ENCODE measurements at regions not wholly inside any gene's neighbourhood (a gene's known extent, or its start where the extent isn't known, plus 50 kb on each side); places are given as distances from the start of the nearest gene placed in this dataset.

DNA sequence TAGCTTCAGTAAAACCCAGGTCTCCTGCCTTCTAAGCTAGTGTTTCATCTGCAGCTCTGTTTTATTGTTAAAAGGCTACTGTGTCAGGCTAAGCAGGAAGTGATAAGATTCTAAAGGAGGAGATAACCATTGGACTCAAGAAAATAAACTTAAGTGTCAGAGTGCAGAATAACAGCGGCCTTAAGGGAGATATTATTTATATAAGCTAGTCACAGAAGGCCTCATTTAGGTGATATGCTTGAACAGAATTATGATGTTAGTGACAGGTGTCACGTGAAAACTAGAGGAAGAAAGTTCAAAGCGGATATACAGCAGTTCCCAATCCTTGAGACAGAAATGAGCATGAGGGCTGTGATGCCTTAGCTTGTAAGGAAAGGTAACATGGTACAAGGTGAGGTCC lies 373.4 kb downstream of the FOXG1 start:
- DNase-seq: no peak

DNA sequence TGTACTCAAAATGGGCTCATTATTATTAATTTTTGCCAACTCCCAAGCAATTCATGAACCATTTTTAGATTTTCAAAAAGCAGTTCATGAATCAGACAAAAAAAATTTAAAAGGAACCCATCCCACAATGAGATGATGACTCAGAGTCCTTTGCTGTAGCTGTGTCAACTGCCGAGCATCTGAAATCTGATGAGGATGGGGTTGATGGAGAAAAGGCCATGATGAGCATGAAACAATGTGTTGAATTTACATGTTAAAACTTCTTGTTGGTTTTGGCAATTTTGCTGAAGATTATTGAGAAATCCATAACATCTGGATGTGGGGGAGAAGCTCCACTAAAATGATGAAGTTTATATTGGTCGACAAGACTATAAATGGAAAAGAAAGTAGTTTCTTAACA lies 378.0 kb downstream of the FOXG1 start:
- no peak for DNase-seq

DNA sequence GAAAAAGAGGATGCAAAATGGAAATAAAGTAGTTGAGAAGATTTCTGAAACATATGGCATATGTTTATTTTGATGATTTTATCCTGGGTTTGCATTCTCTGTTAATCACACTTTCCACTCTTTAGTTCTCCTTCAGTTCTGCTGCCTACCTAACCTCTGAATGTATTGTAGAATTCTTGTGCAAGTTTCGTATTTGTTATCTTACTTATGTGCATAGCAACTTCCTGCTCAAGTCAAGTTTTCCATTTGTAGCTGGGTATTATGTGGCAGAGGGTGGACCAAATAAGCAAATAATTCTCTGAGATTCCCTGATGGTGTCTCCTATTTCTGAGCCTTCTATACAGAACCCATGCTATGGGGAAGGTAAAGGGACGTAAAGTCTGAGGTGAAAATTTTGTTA lies 381.6 kb downstream of the FOXG1 start:
- no peak for DNase-seq

DNA sequence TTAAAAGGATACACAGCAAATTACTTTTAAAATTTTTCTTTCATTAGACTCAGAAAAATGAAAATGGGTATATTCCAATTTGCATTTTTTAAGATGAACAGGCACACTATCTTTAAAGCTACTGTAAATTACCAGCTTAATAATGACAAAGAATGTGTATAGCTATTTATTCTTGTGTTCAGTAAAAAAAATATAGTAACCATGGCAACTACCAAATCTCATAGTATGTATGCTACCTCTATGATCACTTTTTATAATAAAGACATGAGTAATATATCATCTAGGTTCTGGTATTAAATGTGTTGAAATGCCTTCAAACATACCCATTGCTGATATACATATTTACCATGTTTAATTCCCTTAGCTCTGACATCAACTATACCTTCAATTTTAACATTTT lies 383.2 kb downstream of the FOXG1 start:
- no peak for DNase-seq

DNA sequence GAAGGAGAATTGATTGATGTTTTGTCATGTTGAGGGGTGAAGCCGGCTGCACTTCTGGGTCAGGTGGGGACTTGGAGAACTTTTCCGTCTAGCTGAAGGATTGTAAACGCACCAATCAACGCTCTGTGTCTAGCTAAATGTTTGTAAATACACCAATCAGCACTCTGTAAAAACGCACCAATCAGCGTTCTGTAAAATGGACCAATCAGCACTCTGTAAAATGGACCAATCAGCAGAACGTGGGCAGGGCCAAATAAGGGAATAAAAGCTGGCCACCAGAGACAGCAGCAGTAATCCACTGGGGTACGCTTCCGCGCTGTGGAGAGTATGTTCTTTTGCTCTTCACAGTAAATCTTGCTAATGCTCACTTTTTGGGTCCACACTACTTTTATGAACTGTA lies 384.1 kb downstream of the FOXG1 start:
- DNase-seq: no peak

DNA sequence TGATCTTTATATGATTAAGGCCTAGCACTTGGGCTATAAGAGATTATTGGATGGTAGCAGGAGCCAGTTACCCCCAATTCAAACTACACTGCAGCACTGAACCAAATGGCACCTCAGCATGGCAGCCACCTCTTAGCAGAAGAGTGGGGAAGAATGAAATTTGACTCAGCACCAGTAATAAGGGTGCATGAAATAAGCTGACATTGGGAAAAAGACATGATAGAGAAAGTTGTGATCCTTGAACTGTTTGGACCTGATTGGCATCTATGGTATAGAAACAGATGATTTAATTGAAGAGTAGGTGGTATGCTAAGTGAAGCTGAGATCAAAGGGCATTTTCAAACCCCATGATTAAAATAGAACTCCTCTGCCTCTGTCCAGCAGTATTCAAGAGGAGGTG lies 389.5 kb downstream of the FOXG1 start:
- DNase-seq: no peak

DNA sequence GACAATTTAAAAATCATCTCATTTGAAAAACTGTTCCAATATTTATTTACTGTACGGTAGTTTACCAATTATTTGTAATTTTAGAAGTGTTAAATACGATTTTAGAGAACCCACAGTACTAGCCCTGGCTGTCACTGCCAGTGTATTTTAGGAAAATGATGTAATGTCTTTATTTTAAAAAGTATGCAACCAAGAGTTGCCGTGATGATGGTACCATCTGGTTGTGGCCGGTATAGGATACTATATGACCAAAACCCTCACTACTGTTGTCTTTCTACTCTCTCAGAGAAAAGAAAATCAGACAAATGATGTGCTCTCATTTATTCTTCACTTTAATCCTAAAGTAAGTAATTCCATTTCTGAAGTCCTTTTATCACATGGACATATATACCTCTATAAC lies 395.0 kb downstream of the FOXG1 start:
- no peak for DNase-seq

DNA sequence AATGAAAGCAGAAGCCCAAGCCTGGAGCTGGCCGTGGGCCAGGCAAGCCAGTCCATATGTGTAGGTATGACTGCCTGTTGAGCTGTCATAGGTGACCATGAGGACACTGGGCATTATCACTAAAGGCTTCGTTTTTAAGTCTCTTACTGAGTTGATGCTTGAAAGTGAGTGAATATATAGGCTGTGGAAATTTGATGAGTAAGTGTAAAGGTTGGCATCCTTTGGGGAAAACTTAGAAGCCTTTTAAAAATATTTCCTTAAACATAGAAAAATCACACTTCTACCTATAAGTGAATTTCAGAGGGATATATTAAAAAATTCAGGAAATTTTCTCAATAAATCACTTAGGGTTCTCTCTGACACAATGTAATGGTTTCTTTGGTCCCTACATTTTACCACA lies 396.5 kb downstream of the FOXG1 start:
- no peak for DNase-seq

DNA sequence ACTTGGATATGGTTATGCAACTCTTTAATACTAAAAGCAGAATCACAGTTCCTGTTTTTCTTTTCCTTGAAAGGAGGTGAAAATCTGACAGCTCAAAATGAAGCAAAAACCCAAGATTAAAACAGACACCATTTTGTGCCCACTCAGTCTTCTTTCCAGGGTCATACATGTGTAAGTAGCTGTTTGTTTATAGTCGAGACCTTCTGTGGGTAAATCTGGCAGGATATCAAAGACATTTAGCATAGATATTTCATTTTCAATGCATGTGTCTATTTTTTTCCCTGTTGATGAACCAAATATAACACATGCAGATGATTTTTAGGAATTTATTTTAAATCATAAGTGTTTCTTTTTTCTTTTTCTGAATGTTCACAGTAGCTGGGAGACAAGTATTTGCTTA lies 398.8 kb downstream of the FOXG1 start:
- no peak for DNase-seq

DNA sequence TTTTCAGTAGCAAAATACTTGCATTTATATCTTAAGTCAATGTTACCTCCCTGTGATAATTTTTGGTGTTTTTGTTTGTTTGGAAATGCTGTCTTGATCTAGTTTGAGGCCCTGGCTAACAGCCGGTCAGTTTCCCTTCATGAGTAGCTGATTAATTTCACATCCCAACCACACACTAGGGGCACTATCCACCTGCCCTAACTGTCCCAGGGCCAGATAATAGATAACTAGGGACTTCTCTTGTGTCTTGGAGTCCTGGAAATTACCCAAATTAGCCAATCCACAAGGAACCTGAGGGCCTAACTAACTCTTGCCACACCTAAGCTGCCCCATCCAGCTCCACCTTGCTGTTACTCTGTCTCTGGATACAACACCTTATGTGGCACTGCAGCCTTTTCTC lies 399.9 kb downstream of the FOXG1 start:
- DNase-seq: no peak

DNA sequence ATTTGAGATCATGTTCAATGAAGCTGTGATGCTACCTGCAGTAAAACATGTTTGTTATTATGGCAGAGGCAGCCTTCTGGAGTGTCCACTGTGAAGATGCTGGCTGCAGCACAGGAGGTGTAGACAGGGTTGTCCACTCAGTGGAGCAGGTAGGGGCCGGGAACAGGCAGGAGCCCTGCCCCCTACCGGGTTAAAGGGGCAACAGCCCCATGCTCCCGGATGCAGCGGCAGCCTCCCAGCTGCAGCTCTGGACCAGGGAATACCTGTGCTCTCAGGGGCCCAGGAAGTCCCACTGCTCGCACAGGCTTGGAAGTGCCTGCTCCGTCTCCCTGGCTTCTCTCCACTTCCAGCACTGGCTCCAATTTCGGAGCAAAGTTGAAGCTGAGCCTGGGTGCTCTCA lies 401.6 kb downstream of the FOXG1 start:
- no peak for DNase-seq

DNA sequence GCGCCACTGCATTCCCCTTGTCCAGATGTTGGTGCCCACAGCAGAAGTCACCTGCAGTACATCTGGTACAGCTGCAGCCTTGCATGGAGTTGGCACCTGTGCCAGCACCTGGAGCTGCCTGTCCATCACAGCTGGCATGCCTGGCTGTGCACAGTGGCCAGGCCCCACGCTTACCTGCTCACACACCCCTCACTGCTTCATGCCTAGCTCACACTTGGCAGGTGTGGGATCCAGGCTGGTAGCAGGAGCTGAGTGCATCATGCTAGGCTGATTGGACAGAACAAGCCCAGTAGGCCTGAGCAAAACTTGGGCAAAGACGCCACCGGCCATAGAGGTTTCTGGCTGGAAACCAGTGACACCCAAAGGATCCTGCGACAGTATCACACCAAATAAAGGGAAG lies 402.8 kb downstream of the FOXG1 start:
- no peak for DNase-seq

DNA sequence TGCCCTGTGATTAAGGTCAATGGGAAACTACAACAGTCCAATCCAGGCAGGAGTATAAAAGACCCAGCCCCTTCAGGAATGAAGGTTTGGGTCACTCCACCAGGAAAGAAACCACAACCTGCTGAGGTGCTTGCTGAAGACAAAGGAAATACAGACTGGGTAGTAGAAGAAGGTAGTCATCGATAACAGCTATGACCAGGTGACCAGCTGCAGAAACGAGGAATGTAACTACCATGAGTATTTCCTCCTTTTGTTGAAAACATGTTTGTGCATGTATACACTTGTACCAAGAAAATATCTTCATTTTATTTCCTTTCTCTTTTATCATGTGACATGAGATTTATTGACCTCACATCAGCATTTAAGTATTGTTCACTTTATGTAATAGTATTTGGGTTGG lies 409.1 kb downstream of the FOXG1 start:
- no peak for DNase-seq

DNA sequence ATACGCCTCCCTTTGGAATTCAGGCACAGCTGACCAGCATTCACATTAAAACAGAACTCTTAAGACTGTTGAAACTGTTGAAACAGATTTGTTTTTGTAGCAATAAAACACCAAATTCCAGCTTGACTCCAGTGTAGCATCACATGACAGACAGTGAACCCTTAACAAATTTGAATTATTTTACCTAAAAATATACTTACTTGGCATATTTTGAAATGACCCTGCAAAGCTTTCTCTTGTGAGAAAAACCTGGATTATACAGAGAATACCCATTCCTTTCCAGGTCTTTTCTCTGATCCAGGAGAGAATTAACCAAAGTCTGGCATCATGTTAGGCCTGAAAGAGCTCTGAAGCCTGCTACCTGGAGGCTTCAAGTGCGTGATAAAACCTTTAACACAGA lies 410.3 kb downstream of the FOXG1 start:
- DNase-seq: no peak

DNA sequence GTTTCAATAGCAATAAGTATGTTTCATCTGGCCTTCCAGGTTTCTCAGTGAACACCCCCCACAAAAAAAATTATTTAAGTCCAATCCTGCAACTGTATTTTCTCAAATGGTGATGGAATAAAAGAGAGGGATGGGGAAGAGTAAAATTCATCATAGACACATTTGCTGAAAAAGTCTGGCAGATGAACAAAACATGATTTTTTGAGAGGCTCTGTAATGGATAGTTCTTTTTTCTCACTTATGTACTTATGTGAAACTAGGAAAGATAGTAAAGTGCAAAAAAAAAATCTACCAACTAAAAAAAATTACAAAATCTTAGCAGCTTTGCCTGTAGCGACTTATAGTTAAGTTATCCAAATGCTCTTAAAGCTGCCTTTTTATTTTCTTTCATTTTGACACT lies 412.4 kb downstream of the FOXG1 start:
- DNase-seq: no peak

DNA sequence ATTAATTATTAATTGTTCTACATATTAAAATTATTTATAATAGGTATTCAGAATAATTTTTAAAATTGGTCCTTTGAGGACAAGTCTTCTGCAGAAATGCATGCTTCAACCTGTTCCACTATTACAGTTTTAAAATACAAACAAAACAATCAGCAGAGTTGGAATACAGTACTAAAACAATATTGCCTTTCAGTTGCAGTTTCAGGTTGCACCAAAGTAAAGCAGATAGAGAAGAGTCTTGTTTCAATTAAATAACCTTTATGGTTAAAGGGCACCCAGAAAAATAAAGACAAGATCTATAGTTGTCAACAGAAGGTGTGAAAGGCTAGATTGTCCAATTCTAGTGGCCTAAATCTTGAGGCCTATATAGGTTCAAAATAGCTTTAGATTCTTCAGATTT lies 424.5 kb downstream of the FOXG1 start:
- no peak for DNase-seq

DNA sequence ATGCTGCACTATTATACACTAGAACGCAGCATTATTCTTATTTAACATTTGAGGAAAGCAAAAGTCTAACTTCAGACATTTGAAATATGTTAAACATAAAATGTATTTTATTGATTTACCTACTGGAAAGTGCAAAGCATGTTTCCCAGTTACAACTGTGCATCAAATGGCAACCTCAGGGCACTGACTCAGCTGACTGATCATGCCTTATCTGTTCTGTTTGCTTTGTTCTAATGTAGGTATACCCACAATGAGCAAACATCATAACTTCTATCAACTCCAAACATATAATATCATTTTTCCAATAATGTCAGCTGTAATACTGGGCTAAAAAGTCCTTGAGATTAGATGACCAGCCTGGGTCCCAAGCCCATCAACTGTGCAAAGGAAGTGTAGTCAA lies 431.0 kb downstream of the FOXG1 start:
- DNase-seq: no peak

DNA sequence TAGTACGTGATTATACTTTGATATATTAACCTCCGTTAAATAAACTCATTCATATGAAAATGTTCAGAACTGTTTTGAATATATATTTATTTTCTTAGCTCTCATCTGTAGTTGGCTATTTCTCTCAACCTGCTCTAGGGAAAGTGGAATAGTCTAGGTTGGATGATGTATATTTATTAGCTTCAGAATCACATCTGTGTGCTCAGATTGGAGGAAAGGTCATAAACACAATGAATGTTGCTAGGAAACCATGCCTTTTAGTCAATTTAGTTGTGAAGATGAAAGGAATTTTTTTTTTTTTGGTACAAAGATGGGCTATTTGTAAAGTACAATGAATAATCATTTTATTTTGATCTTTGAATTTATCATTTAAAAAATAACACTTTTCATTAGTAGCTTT lies 439.1 kb downstream of the FOXG1 start:
- no peak for DNase-seq

DNA sequence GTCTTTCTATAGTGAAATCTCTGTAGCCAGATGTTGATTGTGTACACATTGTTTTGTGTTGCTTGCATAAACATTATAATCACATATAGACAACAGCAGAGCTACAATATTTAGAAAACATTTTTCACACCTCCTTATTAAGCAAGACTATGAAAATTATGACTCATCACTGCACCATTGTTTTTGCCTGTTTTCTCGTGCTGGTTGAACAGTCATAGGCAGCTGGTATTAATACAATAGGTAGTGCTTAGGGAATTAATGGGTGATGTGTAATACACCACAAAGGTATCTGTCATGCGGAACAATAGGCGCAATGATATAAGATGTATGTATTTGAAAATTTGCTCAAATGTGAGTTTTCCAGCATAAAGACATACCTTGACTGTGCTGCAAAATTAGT lies 449.3 kb downstream of the FOXG1 start:
- no peak for DNase-seq

DNA sequence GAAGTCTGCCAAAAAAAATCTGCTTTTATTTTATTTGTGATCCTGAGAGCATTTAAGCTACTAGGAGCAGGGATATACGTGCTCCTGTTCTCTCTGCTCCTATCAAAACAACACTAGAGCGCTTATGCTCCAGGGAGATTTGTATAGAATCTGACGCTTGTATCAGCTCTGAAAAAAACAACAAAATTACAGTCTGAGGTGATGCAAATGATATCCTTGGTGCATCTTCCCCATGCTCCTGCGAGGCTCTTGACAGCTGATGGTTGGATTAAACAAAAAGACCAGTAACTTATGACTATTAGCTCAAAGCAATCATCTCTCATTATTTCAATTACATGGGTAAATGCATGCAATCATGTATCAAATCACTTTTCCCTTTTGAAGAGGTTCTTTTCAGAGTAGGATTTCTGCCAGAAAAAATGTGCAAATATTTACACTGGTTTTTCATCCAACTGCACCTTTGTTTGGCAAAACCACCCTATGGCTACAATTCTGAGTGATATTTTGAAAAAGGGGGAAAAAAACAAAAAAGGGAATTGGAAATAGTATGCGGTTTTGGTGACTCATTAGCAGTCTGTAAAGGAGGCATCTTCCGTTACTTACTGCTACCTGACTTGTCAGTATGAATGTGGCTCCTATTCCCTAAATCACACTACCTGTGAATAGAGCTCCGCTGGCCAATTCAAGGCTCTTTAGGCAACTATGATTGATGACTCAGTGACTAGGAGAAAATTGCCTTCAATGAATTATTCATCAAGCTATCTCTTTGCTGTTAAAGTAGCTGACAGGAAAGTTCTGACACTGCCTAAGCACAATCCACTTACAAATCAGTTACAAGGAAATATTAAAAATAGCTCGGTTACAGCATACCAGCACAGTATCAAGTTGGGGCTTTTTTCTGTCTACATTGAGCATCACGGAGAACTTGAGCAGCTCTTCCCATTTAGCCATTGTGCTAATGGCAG lies 450.0 kb downstream of the FOXG1 start:
- no peak for DNase-seq

DNA sequence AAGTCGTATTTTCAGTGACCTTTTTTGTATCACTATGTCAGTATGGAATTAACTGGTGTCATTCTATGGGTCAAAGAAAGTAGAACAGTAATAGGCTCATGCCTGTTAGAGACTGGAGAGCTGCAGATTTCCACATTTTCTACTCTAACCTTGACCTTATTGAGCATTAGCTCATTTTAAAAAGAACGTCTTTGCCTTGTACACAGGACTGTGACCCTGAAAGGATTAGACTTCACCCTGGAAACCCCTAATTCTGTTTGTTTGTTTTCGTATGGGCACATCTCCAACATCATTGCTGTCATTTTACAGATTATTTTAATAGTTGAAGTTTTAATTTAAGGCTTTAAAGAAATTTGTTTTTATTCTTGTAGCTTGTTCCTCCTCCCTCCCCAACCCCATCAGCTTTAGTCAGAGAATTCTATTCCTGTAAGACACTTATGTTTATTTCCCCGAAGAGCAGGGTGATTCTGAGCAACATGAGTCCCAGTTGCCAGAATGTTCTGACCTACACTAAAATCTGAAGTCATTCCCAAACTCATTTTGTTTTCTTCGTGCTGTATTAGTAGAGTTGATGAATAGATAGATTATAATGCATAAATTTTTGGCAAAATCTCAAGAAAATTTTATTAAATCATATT lies 451.3 kb downstream of the FOXG1 start:
- no peak for DNase-seq

DNA sequence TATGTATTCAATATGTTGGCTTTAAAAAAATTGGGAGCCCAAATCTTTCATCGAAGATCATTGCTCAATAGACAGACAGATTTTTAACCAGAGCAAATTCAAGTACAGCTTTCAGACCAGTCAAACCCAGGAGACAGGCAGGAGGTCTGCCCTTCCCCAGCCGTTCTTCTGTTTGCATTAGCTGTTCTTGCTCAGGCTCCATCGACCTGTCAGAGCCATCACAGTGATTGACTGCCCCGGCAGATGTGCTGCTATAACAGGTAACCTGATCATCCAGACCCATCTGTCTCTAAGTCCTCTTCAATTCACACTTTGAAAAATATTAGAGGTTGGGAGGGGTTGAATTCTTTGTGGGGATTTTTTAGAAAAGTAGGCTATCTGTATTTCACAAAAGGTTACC lies 453.5 kb downstream of the FOXG1 start:
- DNase-seq: no peak

DNA sequence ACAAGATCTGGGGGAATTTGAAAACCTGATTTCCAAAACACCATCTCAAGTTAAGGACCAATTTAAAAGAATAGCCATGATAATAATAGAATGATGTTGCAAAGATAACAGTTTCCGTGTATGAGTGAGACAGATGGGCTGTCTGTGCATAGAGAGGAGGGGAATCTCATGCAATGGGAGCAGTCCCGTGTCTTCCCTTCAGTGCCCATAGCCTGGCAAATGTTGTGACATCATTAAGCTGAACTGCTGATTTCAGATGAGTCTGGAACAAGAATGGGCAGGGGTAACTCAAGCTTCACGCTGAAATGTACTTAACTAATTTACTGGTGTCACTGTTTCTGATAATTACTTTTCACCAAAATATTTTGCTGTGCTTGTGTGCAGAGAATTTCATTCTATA lies 454.0 kb downstream of the FOXG1 start:
- no peak for DNase-seq

DNA sequence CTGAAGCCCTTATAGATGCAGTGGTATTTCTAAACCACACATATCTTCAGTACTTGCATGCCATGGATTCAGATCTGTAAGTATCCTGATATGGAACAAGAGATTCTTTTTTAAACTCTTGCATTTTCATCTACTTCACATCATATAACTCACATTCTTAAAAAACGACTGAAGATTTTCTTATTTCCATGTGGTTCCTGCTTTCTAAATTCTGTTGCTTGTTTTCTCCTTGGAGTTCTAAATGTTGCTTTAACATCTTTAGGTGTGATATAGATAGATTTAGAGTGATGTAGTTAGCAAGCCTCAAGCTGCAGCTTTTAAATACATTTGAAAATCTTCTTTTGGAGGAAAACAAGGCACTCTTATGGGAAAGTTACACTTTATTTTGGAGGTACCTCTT lies 455.4 kb downstream of the FOXG1 start:
- DNase-seq: no peak

All from activated CD4-positive, alpha-beta T cell treated with anti-CD3 and anti-CD28 coated beads for 48 hours (primary cell).